Astrocyte (in vitro differentiated cells and primary cell): ENCODE measurements at regions not wholly inside any gene's neighbourhood (a gene's known extent, or its start where the extent isn't known, plus 50 kb on each side); places are given as distances from the start of the nearest gene placed in this dataset.

Experiments
- DNase-seq: peaks from one replicate; pipeline ENCODE4 v3.0.0-alpha.2; 2010; ENCODE audit warnings: low read depth
- FAIRE-seq: peaks from 2 replicates; lab custom pipeline; 2011; peaks lifted over from hg19 to GRCh38; lab: Jason Lieb, UNC
- H2AFZ ChIP-seq: 2 replicates; pipeline ENCODE4 v1.6.0; 2012; ENCODE audit warnings: low read depth, low read length, inconsistent platforms
- H3K27ac ChIP-seq: 2 replicates; pipeline ENCODE4 v1.5.1; 2011; ENCODE audit warnings: low read depth, low read length, inconsistent platforms
- H3K27me3 ChIP-seq: 2 replicates; pipeline ENCODE4 v1.6.0; 2011; ENCODE audit warnings: low read length, inconsistent platforms; ENCODE audit not compliant: insufficient read depth
- H3K36me3 ChIP-seq: 2 replicates; pipeline ENCODE4 v1.5.1; 2011; ENCODE audit warnings: low read length, inconsistent platforms; ENCODE audit not compliant: insufficient read depth
- H3K4me1 ChIP-seq: 2 replicates; pipeline ENCODE4 v1.5.1; 2011; ENCODE audit warnings: low read length, inconsistent platforms; ENCODE audit not compliant: insufficient read depth
- H3K4me2 ChIP-seq: 2 replicates; pipeline ENCODE4 v1.6.0; 2012; ENCODE audit warnings: low read length, inconsistent platforms
- H3K4me3 ChIP-seq: 2 replicates; pipeline ENCODE4 v1.5.1; 2011; ENCODE audit warnings: low read depth, mild to moderate bottlenecking, low read length, inconsistent platforms; ENCODE audit not compliant: insufficient read depth
- H3K79me2 ChIP-seq: 2 replicates; pipeline ENCODE4 v1.6.0; 2012; ENCODE audit warnings: mild to moderate bottlenecking, low read length, inconsistent platforms; ENCODE audit not compliant: insufficient read depth
- H3K9ac ChIP-seq: 2 replicates; pipeline ENCODE4 v1.6.0; 2012; ENCODE audit warnings: mild to moderate bottlenecking, low read length, inconsistent platforms
- H3K9me3 ChIP-seq: 2 replicates; pipeline ENCODE4 v1.5.1; 2012; ENCODE audit warnings: low read depth, mild to moderate bottlenecking, low read length, inconsistent platforms; ENCODE audit not compliant: insufficient read depth
- H4K20me1 ChIP-seq: 2 replicates; pipeline ENCODE4 v1.6.0; 2012; ENCODE audit warnings: low read length, inconsistent platforms; ENCODE audit not compliant: insufficient read depth
- H3K27ac Mint-ChIP-seq: one replicate; pipeline ENCODE4 v1.8.0; 2021; ENCODE audit warnings: mild to moderate bottlenecking, mixed read lengths; ENCODE audit not compliant: unreplicated experiment
- H3K27me3 Mint-ChIP-seq: one replicate; pipeline ENCODE4 v1.8.0; 2021; ENCODE audit warnings: low read depth, mixed read lengths; ENCODE audit not compliant: unreplicated experiment
- H3K36me3 Mint-ChIP-seq: one replicate; pipeline ENCODE4 v1.8.0; 2021; ENCODE audit warnings: low read depth, mixed read lengths; ENCODE audit not compliant: unreplicated experiment
- H3K4me1 Mint-ChIP-seq: one replicate; pipeline ENCODE4 v1.8.0; 2021; ENCODE audit warnings: low read depth, mixed read lengths; ENCODE audit not compliant: unreplicated experiment
- H3K4me3 Mint-ChIP-seq: one replicate; pipeline ENCODE4 v1.8.0; 2021; ENCODE audit warnings: mild to moderate bottlenecking, moderate library complexity, mixed read lengths; ENCODE audit not compliant: unreplicated experiment
- H3K9me3 Mint-ChIP-seq: one replicate; pipeline ENCODE4 v1.8.0; 2021; ENCODE audit warnings: mild to moderate bottlenecking, mixed read lengths; ENCODE audit not compliant: unreplicated experiment
- CTCF ChIP-seq: IDR thresholded peaks from 2 replicates; pipeline ENCODE4 v1.5.1; 2011; ENCODE audit warnings: low read depth, mild to moderate bottlenecking, inconsistent platforms, low read length, moderate library complexity; ENCODE audit not compliant: insufficient read depth
- EZH2 ChIP-seq: IDR thresholded peaks from 2 replicates; pipeline ENCODE4 v1.6.1; 2012; ENCODE audit warnings: mild to moderate bottlenecking, low read length, inconsistent platforms; ENCODE audit not compliant: insufficient read depth

- Histone ChIP-seq H3K36me3 (no peaks in the 10 kb centered on the region), H3K4me2 (peak overlapping the region; percentile 25), H3K9ac (peak overlapping the region; percentile 27), H3K79me2 (no peaks in the 10 kb centered on the region), H3K27me3 (peaks cover 2% of the 10 kb centered on the region), H4K20me1 (no peaks in the 10 kb centered on the region), H3K4me3 (no peak overlapping the region), H3K9me3 (no peaks in the 10 kb centered on the region), H2AFZ (peak overlapping the region; percentile 28), H3K27ac (peak overlapping the region; percentile 64), H3K4me1 (peaks cover 14% of the 10 kb centered on the region)
- FAIRE-seq: peak; percentile 88
- DNase-seq: peak; percentile 85
- H3K27ac Mint-ChIP-seq: peak overlapping the region; percentile 84
- peaks cover 9% of the 10 kb centered on the region for H3K27me3 Mint-ChIP-seq
- TF ChIP-seq EZH2: no peak
- TF ChIP-seq CTCF: no peak
- peaks cover 31% of the 10 kb centered on the region for H3K4me1 Mint-ChIP-seq
- no peaks in the 10 kb centered on the region for H3K36me3 Mint-ChIP-seq
- H3K9me3 Mint-ChIP-seq: no peaks in the 10 kb centered on the region
- H3K4me3 Mint-ChIP-seq: no peak overlapping the region
Observed at GRCh38 chr4:54959651-54960116, 165.7 kb downstream of the KDR start.

- peak; percentile 18 for DNase-seq
Observed at GRCh38 chr4:54959131-54959530, 166.3 kb downstream of the KDR start.

More at GRCh38 chr4:54959131-54959530, 166.3 kb downstream of the KDR start:
- Histone ChIP-seq H3K27me3 (peaks cover 2% of the 10 kb centered on the region), H3K4me2 (no peak overlapping the region), H3K9ac (peak overlapping the region; percentile 23), H4K20me1 (no peaks in the 10 kb centered on the region), H3K79me2 (no peaks in the 10 kb centered on the region), H3K36me3 (no peaks in the 10 kb centered on the region), H3K9me3 (no peaks in the 10 kb centered on the region), H3K27ac (peak overlapping the region; percentile 63), H3K4me1 (peaks cover 14% of the 10 kb centered on the region), H2AFZ (no peak overlapping the region), H3K4me3 (no peak overlapping the region)
- no peak overlapping the region for H3K4me3 Mint-ChIP-seq
- no peaks in the 10 kb centered on the region for H3K9me3 Mint-ChIP-seq
- peak overlapping the region; percentile 84 for H3K27ac Mint-ChIP-seq
- H3K4me1 Mint-ChIP-seq: peaks cover 33% of the 10 kb centered on the region
- TF ChIP-seq CTCF (no peak), EZH2 (no peak)
- no peaks in the 10 kb centered on the region for H3K36me3 Mint-ChIP-seq
- H3K27me3 Mint-ChIP-seq: peaks cover 9% of the 10 kb centered on the region
- FAIRE-seq: no peak
